ENCODE measurements at regions not wholly inside any gene's neighbourhood (a gene's known extent, or its start where the extent isn't known, plus 50 kb on each side); places are given as distances from the start of the nearest gene placed in this dataset.

DNA sequence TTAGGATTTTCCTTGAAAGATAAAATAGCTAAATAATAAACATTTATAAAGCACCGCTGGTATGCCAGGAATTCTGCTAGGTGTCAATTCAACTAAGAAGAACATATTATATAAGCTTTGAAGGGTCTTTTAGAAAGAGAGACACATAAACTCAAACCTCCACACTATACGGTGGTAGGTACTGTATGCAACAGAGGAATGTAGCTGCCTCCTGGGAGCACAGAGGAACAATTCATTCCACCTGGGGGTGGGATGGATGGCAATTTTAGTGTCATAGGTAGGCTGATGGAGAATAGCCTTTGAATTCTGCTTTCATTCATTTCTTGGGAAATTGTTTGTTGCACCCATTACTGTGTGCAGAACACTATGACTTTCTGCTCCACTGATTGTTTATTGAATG lies 447.1 kb upstream of the MAP3K7 start:
- DNase-seq: no peak

DNA sequence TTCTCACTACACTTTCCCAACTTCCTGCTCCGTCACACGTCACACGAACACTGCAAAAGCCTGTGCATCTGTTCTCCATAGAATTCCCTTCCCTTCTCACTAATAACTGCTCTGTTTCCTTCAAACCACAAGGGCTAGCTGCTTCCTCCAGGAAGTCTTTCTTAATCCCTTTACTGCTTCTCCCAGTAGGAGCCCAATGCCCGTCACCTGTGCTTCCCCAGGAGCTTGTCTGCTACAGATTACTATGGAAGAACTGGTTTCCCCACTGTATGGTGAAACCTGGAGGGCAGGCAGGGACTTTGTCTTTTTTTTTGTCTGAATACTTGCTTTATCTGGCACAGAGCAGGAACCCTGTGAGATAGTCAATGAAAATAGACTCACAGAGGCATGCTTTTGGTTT lies 444.7 kb upstream of the MAP3K7 start:
- DNase-seq: no peak

DNA sequence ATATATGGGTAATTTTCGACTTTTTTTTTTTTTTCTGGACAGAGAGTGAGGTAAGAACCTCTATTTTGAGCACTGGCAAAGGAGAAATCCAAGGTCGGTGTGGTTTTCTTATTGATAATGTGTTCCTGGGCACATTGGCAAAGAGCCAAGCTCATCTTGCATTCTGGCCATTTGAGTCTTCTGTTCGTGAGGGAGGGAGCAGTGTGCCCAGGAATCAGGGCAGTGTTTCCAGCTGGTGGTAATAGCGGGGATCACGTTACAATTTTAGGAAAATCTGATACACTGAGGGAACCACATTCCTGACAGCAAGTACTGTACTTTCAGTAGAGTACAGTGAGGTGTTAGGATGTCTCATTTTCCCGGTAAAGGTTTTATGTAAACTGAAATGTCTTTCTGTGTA lies 442.3 kb upstream of the MAP3K7 start:
- DNase-seq: no peak

DNA sequence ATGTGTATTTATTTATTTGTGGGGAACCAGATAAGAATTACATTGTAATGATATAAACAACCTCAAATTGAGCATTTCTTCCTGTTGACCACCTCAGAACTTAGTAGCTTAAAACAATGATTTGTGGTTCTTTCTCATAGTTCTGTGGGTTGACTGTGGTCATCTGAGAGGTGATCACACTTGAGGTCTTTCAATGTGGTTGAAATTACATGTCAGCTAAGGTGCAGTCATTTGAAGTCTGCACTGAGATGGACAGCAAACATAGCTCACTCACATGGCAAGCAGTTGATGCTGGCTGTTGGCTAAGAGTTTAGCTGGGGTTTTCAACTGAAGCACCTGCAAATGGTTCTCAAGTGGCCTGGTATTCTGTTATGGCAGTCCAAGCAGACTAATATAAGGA lies 436.7 kb upstream of the MAP3K7 start:
- DNase-seq: no peak

DNA sequence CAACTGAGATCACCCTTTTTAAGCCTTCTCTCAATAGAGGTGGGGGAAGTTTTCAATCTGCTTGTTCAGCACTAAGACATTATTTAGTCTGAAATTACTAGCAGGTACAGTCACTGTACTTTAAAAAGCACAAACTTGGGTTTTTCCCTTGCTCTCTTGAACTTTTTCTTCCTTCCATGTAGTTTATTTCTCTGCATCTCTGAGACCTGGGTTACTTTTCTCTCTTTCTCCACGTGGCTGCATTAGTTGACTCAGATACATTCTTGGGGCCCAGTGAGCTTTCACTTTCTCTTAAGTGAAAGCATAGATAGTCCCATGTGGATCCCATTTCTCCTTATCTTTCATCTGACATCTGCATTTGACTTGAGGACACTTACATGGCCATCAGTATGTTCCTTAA lies 433.9 kb upstream of the MAP3K7 start:
- no peak for DNase-seq

DNA sequence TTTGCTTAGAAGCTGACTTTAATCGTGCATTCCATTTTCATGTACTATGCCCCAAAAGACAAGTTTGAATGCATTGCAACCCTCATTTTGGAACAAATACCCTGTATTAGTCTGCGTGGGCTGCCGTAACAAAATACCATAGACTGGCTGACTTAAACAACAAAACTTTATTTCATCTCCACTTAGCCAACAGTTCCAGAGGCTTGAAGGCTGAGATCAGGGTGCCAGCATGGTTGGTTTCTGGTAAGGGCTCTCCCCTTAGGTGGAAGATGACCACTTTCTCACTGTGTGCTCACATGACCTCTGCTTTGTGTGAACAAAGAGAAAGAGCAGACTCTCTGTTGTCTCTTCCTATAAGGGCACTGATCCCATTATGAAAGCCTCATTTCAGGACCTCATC lies 431.7 kb upstream of the MAP3K7 start:
- no peak for DNase-seq

DNA sequence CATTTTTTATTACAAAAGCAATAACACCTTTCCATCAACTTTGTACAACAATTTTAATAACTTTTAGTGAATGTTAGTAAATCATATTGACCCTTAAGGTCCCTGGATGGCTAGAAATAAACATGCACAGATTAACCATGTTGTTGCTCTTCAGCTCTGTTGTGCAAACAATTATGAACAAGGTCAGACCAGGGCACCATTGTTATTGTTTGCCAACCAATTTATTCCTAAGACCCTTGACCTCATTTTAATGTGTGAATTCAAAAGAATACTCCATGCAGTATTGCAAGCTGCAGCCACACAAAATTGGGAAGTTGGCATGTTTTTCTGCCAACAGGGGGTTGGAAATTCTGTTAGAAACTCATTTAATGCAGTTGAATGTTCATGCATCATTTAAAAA lies 426.6 kb upstream of the MAP3K7 start:
- DNase-seq: no peak

DNA sequence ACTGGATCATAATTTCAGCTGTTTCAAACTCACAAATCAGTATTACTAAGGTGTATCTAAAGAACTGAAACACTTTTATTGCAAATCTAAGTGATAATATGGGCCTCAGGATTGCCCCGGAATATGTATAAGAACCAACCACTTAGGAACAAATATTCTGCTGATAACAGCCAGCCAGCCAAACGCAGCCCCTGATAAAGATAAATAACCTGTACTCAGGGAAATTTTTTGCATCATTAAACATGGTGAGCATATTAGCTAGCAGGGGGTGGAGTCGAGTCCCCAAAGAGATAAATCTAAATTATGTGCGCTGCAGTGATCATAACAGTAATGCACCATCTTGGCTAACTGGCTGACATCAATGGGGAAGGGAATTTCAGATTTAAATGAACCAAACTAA lies 410.2 kb upstream of the MAP3K7 start:
- DNase-seq: no peak

DNA sequence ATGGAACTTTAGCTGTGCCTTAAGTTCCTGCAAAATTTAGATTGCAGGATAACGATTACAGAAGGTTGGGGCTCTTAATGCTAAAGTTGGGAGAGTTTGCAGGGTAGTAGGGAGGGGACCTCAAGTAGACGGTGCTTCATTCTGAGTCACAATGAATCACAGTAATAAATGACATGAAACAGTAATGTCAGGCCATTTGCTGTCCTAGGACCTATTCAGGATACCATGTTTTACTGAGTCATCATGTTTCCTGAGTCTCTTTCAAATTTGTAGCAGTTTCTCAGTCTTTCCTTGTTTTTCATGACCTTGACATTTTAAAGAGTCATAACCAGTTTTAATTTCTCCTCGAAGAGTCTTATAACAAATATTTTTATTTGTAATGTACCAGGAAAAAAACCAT lies 406.9 kb upstream of the MAP3K7 start:
- no peak for DNase-seq

DNA sequence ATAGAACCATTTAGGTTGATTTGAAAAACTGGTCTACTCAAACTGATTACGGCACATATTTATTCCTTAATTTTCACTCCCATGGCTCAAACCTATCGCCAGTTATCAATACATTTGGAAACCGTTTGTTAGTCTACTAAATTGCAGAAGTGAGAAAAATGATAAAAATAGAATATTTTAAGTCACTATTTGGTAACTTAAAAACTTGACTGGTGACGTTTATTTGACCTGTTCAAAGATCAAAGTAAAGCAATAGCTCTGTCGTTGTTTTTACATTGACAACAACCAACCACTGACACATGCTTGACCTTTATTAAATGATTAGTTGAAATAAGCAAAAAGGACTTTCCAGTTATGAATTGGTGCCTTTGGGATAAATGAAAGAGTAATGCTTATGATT lies 402.9 kb upstream of the MAP3K7 start:
- DNase-seq: no peak

DNA sequence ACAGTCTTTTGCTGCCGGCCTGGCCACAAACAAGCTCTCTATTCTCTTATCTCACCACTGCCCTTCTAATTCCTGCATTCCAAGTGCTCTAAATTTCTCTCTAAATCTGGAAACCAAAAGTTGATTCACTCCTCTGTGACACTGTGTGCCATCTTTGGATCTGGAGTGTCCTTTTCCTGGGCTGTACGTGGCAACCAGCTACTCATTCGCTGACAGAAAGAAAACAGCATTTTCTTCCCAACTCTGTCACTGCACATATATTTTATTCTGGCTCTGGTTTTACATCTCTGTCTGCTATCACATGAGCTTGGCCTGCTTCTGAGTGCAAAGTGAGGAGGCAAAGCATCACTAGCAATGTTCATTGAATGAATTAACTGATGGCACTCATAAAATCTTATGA lies 397.2 kb upstream of the MAP3K7 start:
- DNase-seq: no peak

DNA sequence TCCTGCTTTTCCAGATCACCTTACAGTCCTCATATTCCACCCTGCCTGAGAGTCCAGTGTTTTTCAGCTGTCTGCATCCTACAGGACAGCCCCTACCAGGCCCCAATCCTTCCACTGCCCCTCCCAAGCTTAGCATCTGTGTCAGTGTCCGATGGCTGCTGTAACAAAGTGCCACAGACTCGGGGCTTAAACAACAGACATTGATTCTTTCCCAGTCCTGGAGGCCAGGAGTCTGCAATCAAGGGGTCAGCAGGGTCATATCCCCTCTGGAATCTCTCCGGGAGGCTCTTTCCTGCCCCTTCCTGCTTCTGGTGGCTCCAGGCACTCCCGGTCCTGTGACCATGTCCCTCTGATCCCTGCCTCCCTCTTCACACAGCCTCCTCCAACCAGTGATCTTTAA lies 396.6 kb upstream of the MAP3K7 start:
- no peak for DNase-seq

DNA sequence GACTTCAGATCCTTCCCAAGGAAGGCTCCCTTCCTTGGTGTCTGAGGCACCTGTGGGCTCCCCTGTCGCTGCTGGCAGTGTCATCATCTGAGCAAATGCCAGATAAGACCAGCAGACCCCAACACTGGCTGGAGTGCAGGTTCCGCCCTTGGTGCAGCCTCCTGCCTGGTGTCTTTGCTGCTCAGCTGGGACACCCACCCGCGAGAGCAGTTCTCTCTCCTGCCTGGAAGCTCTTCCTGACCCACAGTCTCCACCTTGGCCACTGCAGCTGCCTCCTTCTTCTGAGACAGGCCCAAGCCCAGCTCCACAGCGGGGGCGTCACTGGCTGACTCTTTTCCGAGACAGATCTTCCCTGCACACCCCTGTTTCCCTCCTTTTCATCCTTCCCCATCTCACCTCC lies 395.7 kb upstream of the MAP3K7 start:
- DNase-seq: no peak

DNA sequence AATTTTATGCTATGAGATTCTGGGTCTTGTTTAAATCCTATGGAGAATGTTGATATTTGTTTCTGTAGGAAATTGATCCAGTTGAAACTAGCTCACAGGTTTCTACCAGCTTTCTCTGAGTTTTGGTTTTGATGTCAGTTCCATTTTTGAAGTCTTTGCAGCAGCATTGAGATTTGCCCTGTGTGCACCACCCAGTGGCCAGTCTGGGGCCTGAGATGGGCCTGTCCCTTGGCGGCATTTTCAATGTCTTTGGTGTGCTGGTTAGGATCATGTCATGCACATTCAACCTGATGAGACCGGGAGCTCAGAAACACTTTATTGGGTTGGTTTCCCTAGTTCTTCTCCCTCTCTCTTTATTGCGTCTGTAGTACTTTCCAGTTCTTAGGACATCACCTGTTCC lies 395.2 kb upstream of the MAP3K7 start:
- DNase-seq: no peak

DNA sequence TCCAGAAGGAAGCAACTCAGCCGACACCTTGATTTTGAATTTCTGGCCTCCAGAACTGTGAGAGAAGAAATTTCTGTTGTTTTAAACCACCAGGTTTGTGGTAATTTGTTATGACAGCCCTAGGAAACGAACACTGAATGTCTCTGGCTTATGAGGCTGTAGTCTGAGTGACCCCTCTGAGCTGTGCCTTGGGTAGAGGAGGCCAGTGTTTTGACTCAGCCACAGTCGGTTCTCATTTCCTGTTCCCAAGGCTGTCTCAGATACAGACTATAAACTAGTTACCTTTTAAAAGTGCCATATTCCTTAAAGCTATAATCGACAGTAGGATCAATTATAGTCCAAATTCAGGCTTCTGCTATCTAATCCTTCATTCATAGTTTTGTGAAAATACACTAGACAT lies 391.2 kb upstream of the MAP3K7 start:
- DNase-seq: no peak

DNA sequence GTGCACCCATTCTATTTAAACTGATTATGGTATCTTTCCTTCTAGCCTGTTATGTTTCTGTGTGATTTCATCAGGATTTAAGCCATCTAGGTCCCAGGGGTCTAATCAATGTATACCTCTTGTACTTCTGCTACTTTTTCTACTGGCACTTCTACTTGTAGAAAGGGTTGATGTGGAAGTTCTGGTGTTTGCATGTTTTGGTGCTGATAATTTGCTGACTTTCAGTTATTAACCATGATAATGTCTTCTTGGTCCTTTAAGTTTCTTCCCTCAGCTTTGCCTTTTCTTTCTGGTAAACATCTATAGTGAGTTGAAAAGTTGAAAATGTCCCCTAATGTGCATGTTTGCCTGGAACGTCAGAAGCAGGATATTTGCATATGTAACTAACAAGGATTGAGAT lies 390.6 kb upstream of the MAP3K7 start:
- no peak for DNase-seq

DNA sequence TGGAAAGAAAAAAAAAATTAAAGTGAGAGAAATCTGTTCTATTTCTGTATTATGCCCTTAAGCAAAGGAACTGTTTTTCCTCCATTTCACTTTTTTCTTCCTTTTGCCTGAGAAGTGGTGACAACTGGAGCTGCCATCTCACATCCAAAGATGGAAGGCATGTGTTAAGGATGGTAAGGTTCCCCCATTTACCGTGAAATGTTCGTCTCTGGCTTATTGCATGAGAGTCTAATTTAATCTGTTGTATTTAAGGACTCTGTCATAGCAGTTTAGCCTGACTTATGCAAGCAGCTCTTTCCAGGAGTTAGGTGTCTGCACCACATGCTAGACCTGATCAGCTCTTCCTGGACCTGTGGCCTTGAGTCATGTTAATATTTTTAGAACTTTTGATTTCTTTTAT lies 389.5 kb upstream of the MAP3K7 start:
- no peak for DNase-seq

DNA sequence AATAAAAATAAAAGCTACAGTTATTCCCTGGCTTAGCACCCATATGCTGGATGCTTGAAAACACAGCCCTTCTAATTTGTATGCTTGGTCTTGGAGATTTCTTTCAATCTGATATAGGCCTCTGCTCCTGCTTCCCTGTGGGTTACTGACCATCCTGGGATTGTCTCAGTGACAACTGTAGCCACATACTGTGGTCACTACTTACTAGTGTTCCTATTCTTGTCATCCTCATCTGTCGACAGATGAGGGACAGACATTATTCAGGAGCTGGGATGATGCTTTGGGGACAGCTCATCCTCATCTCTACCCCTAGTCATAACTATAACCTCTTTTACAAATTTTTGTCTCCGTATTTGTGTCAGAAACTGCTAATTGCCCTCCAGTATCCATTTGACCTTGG lies 388.9 kb upstream of the MAP3K7 start:
- DNase-seq: no peak

DNA sequence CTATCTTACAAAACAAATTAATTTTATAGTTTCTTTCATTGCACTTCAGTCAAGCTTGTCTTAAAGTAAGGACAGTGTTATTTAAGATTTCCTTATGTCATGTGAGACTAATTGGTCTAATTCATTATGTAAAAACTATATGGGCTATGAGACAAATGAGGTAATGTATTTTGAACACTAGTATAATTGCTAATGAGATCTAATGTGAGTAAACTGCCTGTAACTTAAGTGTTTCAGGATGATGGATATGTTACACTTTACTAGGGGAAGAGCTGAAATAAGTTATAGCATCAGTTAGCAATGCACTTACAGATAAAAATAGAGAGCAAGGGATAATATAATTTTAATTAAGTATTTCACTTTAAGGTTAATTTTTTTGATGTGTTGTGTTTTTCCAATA lies 386.3 kb upstream of the MAP3K7 start:
- DNase-seq: no peak

DNA sequence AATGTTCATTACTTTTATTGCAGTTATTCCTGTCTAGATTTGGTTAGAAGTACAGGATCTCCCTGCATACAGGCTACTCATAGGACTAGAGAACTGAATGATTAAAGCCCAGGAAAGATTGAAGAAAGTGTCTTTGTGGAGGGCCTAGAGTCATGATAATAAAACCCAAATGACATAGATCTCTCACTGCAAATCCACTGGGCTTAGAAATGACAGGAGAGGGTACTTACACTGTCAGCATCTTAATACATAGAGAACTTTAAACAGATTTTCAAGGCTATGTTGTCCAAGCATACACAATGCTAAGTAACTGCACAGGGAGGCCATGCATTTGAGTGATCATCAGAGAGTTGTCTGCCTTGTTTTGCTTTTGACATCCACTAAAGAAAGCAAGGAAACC lies 383.8 kb upstream of the MAP3K7 start:
- no peak for DNase-seq

DNA sequence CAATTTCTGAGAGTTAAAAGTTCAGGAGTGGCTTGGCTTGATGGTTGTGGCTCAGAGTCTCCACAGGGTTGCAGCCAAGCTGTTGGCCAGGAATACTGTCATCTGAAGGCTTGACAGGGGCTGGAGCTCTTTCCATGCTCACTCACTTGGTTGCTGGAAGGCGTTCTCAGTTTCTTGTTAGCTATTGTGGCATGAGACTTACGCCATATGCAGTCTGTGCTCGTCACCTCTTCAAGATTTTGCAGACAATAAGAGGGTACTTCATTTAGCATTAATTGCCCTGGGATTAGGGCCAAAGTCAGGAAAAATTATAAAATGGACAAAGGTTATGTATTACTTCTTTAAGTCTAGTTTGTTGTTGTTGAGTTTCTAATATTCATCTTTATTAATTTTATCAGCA lies 380.6 kb upstream of the MAP3K7 start:
- no peak for DNase-seq

DNA sequence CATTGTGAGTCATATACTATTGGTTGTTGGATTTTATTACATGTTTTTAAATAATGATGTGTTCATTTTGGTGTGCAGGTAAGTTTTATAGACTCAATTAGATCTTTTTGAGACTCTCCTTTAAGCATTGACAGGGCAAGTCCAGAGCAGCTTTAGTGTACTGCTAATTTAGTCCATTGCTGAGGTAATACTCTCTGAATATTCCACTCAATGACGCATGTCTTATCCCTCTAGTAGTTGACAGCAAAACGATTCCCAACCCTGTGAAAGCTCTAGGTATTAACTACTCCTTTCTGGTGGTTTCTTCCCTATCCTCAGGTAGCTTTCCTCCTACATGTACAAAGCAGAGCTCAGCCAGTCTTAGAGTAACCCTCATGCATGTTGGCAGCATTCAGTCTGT lies 373.5 kb upstream of the MAP3K7 start:
- no peak for DNase-seq

DNA sequence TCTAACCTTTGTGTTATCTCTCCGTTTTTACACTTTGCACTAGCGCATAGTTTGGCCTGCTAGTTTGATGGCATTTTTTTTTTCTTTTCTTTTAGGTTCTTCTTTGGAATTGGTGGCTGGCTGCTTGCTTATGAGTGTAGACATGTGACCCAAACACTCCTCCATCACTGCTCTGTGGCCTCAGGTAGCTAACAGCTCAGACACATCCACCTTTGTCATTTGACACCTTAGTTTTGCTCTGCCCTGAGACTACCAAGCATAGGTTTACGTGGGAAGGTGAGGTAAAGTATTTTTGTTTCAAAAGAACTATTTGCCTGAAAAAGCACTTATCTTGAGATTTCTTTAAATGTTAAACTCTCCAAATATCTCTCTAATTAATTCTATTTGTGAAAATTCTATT lies 368.4 kb upstream of the MAP3K7 start:
- DNase-seq: no peak

DNA sequence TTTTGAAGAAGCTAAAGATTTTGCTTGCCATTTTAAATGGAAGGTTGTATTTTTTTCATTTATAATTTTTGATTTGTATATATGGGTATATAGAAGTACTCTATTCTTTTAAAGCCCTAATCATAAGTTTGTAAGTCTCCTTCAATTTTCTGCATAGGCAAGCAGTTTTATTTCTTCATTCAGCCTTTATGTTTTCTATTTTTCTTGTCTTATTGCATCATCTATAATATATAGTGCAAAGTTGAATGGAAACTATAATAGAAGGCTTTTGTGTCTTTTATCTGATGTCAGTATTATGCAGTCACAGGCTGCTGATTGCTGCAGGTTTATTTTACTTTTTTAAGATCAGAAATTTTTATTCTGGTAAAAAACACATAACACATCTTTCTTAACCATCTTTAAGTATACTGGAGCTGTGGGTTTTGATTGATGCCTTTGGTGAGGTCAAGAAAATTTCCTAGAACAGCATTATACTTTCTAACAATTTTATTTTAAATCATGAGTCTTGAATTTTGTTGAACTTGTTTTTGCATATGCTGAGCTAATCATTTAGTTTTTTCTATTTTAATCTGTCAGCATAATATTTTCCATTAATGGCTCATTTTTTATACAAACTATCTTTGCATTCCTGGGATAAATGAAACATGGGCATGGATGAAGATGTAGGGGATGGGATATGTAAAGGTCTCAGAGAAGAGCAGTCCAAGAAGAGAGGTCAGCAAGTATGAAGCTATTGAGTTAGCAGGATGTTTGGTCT lies 366.7 kb upstream of the MAP3K7 start:
- DNase-seq: no peak

DNA sequence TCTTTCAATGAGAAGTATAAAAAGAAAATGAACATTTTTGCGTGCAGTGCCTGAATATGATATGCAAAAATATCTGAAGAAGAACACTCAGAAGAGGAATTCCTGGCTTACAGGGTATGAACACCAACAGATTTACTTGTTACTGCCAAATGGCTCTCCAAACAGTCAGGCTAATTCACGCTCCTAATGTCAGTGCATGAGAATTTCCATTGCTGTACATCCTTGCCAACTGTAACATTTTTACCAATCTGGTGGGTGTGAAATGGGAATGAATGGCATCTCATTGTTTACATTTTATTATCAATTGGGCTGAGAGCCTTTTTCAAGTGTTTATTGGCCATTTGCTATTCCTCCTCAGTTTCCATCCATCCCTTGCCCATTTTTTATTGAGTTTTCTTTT lies 365.3 kb upstream of the MAP3K7 start:
- DNase-seq: no peak
